OCI-LY3 (cell line): ENCODE measurements at regions not wholly inside any gene's neighbourhood (a gene's known extent, or its start where the extent isn't known, plus 50 kb on each side); places are given as distances from the start of the nearest gene placed in this dataset.

ENCODE experiments used
- EZH2phosphoT487 ChIP-seq: fragments of 200-600 bp; shearing (Covaris generic); IDR thresholded peaks from 2 replicates; pipeline ENCODE4 v1.6.1; 2018; ENCODE audit warnings: antibody characterized with exemption, mixed run types, low read depth
- TF ChIP-seq, protein P1 (sequence below): fragments of 200-600, 300-600 bp; sonication (generic); IDR thresholded peaks from 2 replicates; pipeline ENCODE4 v1.5.1; 2014; ENCODE audit warnings: antibody characterized with exemption, low read length, low read depth

DNA sequence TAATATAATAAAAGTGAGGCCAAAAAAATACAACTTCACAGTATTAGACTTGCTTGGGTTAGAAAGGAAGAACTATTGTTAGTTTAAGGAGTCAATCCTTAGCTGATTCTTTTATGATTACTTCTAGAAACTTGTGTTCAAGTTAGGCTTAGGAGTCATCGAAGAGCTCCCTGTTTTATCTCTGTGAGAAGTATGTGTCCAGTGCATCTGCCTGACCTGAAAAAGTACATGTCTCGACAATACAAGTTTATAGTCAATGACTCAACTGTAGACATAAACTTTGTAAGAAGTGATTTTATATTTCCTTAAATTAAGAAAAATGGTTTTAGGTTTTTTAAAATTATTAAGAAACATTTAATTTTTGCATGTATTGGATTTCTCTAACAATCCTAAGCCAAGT is 571.2 kb downstream of the ZEB2 start:
- TF ChIP-seq, protein P1, sequence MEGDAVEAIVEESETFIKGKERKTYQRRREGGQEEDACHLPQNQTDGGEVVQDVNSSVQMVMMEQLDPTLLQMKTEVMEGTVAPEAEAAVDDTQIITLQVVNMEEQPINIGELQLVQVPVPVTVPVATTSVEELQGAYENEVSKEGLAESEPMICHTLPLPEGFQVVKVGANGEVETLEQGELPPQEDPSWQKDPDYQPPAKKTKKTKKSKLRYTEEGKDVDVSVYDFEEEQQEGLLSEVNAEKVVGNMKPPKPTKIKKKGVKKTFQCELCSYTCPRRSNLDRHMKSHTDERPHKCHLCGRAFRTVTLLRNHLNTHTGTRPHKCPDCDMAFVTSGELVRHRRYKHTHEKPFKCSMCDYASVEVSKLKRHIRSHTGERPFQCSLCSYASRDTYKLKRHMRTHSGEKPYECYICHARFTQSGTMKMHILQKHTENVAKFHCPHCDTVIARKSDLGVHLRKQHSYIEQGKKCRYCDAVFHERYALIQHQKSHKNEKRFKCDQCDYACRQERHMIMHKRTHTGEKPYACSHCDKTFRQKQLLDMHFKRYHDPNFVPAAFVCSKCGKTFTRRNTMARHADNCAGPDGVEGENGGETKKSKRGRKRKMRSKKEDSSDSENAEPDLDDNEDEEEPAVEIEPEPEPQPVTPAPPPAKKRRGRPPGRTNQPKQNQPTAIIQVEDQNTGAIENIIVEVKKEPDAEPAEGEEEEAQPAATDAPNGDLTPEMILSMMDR: no peak
- no peak for TF ChIP-seq EZH2phosphoT487
